Retinal pigment epithelial cell (primary cell): ENCODE measurements at regions not wholly inside any gene's neighbourhood (a gene's known extent, or its start where the extent isn't known, plus 50 kb on each side); places are given as distances from the start of the nearest gene placed in this dataset.
A peak's percentile ranks its signal among the peaks of the same experiment; 100 is the strongest.

Experiments used
- DNase-seq: peaks from one replicate; pipeline ENCODE4 v3.0.0-alpha.2; 2010; ENCODE audit warnings: low read depth
- H3K4me3 ChIP-seq: 2 replicates; pipeline ENCODE4 v1.5.1; 2011; ENCODE audit warnings: mild to moderate bottlenecking, low read length, control low read depth, moderate library complexity
- CTCF ChIP-seq: conservative IDR thresholded peaks from 2 replicates; pipeline ENCODE4 v1.5.1; 2011; ENCODE audit warnings: low read depth, low read length, control low read depth, inconsistent platforms

GRCh38 chr6:56761651-56762050 lies 119.0 kb upstream of the DST start:
- H3K4me3 ChIP-seq: no peak overlapping the region
- DNase-seq: no peak

GRCh38 chr6:56760842-56761241 lies 118.2 kb upstream of the DST start:
- H3K4me3 ChIP-seq: no peak overlapping the region
- DNase-seq: no peak
- no peak for TF ChIP-seq CTCF

More at GRCh38 chr6:56761651-56762050, 119.0 kb upstream of the DST start:
- no peak for TF ChIP-seq CTCF

GRCh38 chr6:56759521-56759920 lies 116.8 kb upstream of the DST start:
- TF ChIP-seq CTCF: no peak
- no peak for DNase-seq
- H3K4me3 ChIP-seq: no peak overlapping the region

GRCh38 chr6:56758553-56758952 lies 115.9 kb upstream of the DST start:
- H3K4me3 ChIP-seq: no peak overlapping the region
- no peak for DNase-seq
- TF ChIP-seq CTCF: no peak

- H3K4me3 ChIP-seq: no peak overlapping the region
- no peak for TF ChIP-seq CTCF
- no peak for DNase-seq
Observed at GRCh38 chr6:56758120-56758519, 115.4 kb upstream of the DST start.

GRCh38 chr6:56757588-56757984 lies 114.9 kb upstream of the DST start:
- H3K4me3 ChIP-seq: no peak overlapping the region
- peak; percentile 55 for TF ChIP-seq CTCF
- DNase-seq: no peak

GRCh38 chr6:56756791-56757587 lies 114.3 kb upstream of the DST start:
- no peak for DNase-seq
- H3K4me3 ChIP-seq: no peak overlapping the region

More at GRCh38 chr6:56756791-56757587, 114.3 kb upstream of the DST start:
- TF ChIP-seq CTCF: no peak
